ENCODE measurements at regions not wholly inside any gene's neighbourhood (a gene's known extent, or its start where the extent isn't known, plus 50 kb on each side); places are given as distances from the start of the nearest gene placed in this dataset.

DNA sequence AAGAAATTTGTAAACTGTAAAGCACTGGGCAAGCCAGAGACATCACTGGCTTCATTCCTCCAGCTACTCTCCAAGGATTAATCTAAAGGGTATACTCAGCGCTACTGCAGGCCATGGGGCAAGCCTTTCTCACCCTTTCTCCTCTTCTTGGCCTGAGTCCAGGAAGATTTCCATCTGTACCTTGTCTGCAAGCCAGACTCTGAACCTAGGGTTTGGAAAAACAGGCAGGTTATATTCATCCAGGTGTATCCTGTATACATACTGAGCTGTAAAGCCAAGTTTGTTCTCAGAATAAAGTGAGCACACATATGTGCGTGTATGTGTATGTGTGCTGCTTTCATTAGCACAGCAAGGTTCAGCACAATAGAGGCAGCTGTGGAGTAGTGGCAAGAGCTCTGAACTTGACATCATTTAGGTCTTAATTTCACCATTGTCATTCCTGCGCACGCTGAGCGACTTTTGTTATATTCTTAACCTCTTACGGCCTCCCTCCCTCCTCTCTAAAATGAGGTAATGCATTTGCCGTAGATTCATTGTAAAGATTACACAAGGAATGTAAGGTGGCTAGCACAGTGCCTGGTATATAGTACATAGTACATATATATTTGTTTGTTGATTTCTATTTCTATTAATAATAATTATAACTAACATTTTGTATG is 128.1 kb upstream of the JUN start:
- no peak for DNase-seq (ENCODE audit: low read depth)

DNA sequence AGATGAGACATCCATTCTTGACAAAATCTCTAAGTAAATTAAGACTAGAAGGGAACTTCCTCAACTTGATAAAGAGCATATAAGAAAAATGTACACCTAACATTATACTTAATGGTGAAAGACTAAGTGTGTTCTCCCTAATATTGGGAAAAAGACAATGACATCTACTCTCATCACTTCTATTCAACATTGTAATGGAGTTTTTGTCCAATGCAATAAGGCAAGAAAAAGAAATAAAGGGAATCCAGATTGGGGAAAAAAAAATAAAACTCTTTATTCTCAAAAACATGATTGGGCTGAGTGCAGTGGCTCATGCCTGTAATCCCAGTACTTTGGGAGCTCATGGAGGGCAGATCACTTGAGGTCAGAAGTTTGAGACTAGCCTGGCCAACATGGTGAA is 131.1 kb upstream of the JUN start:
- no peak for DNase-seq (ENCODE audit: low read depth)

DNA sequence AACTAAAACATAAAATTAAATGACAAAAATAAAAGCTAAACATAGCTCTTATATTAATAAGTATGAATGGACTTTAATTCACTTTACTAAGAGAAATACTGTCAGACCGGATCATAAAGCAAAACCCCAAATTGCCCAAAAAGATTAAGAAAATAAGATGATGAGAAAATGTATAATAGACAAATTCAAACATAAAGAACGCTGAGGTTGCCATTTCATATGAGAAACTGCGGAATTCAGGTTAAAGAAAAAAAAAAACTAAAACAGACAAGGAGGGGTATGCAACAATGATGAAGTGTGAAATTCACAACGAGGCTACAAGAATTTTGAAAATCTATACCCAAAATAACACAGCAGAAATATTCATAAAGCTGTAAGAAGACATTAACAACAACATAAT is 133.6 kb upstream of the JUN start:
- DNase-seq (ENCODE audit: low read depth): no peak

DNA sequence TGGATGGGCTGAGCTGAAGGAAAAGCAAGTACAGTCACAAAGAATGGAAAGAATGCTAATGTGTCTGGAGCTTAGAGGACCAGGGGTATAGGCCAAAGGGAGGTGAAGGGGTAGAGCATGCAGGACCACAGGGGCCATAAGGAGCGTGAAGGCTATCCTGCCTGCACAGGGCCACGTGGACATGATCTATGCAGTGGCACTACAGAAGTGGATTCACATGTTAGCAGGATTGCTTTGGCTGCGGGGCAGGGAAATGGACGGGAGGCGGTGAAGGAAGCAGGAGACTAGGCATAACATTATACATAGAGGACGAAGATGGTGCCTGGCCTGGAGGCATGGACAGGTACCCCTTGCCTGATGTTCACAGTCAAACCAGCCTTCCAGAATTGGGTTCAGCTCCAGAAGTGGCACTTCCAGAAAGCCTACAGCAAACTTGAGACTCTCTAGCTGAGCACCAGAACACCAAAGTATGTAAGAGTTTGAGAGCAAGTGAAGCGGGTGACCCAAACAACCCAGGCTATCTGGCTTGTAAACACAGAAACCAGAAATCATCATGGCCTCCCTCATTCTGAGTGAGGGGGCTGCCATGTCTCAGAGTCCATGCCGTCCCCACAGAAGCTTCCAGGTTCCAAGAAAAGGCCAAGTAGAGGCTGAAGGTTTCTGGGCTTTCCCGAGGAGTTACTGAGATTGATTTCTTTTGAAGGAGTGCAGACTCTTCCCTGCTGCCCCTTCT is 135.5 kb upstream of the JUN start:
- DNase-seq (ENCODE audit: low read depth): no peak

DNA sequence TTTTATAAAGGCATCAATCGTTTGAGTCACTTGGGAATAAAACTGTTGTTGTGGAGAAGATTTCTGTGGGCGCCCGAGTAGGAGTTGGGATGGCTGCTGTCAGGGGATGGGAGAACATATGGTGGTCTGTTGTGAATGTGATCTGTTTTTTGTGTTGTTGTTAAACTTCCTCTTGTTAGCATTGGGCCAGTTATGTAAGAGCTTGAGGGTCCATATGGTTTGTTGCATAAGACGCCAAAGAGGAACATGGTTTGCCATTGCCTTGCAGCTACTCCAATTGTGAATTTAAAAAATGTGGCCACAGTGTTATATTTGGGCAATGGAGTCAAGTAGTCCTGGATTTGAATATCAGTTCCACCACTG is 136.1 kb upstream of the JUN start:
- no peak for DNase-seq (ENCODE audit: low read depth)

DNA sequence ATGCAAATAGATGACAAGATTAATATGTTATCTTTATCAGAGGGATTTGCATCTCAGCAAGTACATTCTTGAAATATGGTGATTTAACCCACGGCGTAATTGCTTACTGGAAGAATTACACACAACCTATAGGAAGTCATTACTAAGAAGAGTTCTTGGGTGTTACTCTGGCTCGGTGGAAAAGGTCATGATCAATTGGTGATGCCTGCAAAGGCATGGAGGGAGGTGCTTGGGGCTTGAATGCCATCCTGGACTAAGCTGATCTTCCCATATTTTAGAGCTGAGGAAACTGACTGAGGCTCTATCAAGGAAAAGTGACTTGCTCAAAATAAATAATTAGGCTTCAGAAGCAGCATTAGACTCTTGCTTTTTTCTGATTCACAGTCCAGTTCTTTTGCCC is 137.5 kb upstream of the JUN start:
- DNase-seq (ENCODE audit: low read depth): no peak

DNA sequence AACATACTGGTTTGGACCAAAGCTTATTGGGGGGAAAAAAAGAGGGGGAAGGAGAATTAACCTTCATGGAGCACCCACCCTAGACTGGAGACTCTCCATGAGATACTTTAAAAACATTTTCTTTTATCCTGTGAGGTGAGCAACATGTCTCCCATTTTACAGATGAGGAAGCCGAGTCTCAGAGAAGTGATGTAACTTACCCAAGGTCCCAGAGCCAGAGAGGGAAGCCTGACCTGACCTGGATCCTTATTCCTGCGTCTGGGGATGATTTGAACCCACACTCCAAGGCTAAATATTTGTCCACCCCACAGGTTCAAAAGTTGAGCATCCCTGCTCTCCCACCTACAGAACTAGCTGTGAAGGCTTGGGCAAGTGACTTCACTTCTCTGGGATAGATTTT is 137.9 kb upstream of the JUN start:
- DNase-seq (ENCODE audit: low read depth): no peak

DNA sequence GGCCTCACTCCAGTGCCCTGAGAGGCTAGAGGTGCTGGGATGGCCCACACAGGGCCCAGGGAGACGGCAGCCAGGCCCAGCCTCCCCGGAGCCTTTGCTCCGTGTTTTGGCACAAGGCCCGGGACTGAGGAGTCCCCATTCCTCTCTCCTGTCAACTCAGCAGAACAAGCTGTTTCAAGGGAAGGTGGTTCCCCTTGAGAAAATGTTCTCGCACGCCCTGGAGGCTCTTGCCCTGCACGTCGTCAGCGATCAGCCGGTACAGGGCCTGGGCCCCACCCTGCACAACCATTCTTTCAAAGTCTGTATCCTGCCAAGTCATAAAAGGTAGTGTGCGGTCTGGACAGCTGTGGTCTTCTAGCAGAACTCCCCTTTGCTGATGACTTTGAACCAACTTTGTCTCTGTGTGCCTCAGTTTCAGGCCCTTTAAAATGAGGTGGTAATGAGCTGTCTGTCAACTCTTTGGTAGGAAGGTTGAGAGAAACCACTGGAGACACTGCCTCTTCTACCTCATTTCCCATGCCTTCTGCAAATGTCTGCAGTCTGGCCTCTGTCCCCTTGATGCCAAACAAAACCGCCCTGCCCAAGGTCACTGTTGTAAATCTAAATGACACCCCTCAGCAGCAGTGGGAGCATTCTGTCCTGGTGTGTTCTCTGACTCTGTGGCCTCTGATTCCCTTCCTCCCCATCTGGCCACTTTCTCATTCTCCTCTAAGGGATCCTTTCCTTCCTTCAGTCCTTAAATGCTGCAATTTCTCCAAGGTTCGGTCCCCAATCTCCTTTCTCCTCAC is 138.6 kb upstream of the JUN start:
- peak; percentile 7 for DNase-seq (ENCODE audit: low read depth)

DNA sequence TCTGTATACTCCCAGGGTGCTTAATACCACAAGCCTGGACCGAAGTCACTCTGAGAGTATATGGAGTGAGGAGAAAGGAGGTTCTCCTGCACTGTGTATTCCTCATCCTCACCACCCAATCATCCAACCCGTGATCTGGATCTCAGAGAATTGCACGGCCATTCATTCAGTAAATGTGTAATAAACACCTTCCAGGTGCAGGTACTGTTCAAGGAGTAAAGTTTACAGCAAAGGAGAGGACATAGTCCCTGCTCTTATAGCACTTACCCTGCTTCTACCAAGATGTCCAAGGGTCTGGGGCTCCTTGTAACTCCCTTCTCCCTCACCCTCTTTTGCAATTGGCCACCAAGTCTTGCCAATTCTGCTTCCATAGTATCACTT is 139.2 kb upstream of the JUN start:
- no peak for DNase-seq (ENCODE audit: low read depth)

DNA sequence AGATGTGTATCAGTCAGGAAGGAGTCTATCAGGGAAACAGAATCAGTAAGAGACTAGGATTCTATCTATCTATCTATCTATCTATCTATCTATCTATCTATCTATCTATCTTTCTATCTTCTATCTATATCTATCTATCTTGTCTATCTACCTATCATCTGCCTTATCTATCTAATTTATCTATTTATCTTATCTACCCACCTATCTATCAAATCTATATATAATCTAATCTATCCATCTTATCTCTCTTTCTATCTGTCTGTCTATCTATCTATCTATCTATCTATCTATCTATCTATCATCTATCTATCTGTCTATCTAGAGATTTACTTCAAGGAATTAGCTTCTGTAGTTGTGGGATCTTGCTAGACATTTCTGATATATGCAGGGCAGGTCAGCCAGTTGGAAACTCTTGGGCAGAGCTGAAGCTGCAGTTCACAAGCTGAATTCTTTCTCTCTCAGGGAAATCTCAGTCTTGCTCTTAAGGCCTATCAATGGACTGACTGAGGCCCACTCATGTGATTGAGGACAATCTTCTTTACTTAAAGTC is 140.2 kb upstream of the JUN start:
- DNase-seq (ENCODE audit: low read depth): no peak

DNA sequence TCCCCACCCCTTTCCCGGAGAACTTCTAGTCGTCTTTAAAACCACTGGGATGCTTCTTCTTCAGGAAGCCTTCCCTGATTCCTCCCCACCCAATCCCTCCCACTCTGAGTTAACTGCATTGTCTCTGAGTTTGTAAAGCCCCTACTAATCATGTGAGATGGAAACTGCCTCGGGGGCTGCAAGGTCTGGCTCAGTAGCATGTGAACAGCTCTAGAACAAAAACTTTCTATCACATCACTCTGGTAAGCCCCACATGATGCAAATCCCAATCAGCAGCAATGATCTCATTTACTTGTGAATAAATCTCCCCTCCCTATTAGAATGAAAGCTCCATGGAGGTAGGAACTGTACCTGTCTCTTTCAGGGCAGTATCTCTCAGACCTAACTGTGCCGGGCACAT is 141.0 kb upstream of the JUN start:
- DNase-seq (ENCODE audit: low read depth): no peak

DNA sequence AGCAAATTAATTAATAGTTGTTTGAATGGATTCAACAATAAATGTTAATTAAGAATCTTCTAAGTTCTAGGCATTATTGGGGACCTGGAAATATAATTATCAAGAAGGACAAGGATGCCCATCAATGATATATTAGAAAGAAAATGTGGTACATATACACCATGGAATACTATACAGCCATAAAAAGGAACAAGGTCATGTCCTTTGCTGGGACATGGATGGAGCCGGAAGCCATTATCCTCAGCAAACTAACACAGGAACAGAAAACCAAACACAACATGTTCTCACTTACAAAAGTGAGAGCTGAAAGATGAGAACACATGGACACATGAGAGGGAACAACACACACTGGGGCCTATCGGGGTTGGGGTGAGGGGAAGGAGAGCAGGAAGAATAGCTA is 141.4 kb upstream of the JUN start:
- no peak for DNase-seq (ENCODE audit: low read depth)

DNA sequence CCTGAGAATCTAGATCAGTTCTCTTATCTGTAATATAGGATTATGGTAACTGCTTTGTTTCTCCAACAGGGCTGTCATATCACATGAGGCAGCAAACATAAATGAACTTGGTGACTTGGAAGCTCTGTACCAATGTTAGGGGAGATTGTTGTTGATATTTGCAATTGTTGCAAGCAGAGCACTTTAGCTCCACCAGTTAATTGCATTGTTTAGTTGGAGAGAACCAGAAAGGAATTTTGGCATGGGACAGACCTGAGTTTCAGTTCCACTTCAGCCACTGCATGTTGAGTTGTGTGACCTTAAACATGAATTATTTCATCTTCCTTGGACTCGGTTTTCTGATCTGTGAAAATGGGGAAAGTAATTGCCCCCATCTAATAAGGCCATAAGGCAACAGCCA is 142.3 kb upstream of the JUN start:
- no peak for DNase-seq (ENCODE audit: low read depth)

DNA sequence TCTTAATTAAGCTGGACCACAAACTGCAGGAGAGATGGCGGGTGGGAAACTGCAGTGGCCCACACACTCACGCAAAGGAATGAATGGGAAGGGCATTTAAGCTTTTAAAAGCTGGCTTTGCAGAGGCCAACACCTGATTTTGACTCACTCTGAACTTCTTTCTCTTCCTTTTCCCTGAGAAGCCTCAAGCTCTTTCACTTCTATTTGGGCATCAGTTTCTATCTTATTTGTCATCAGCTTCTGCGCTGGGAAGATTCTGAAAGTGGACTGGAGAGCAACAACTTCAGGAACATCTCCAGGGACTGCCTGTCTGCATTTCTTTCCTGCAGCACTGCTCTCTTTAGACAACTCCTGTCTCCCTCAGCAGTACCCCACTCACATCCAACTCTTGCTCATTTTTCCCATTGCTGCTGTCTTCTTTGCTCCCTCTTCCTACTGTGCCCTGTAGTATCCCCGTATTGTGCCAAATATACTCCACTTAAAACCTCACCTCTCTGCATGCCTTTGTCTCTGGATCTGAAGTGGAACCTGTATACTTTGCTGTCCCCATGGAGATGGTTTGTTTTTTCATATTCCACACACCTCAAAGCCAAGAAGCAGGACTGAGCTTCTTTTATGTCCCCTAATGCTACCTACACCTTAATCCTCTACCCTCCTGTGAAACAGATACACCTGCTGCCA is 143.3 kb upstream of the JUN start:
- DNase-seq (ENCODE audit: low read depth): no peak

DNA sequence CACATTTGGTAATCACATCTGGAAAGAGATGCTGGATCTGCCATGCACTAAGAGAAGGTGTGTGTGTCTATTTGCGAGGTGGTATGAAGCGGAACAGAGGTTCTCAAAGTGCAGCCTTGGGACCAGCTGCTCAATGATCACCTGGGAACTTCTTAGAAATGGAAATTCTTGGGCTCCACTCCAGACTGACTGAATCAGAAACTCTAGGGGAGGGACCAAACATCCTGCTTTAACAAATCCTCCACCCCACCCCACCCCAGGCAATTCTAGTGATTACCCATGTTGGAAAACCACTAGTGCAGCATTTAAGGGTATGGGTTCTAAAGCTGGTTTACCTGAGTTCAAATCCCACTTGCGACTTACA is 143.9 kb upstream of the JUN start:
- no peak for DNase-seq (ENCODE audit: low read depth)

DNA sequence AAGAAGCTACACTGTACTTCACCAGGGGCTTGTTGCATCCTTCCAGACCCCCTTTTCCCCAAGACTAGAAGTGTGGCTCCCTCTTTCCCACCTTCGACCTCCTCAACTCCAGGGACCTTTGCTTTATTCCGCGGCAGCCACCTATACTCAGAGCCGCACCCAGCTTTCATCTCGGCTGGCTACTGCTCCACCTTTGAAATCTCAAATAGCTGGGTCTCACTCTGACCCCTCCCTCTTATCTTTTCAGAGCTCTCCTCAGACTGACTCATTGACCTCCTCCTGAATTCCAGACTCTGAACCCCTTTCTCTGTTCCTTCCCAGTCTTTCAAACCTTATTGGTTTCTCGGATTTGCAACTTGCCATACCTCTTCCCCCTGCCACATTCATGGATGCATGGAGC is 144.7 kb upstream of the JUN start:
- DNase-seq (ENCODE audit: low read depth): no peak

DNA sequence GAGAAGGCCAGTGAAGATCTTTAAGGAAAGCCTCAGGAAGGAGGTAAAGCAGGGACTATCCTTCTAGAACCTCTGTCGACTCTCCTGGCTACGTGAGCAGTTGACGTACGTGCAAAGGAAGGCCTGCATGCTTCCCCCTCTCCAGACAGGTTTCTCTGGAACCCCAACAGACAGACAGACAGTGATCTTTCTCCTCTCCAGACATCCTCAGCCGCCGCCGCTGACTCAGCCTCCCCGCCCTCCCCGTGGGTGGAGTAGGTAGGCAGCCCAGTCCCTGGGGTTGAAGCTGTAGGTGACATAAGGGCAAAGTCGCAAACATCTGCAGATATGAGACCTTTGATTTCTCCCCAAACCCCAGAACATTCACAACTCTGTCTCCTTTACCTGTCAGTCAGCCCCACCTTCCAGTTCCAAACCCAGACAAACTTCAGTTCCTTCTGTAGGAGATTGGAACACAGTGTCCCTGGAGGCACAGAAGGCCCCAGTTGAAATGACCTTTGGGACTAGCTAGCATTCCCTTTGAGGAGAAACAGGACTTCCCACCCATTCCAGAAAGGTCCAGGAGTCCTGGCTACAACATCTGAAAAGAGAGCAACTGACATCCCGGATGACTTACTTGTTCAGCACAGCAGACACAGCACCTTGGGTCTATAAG is 146.0 kb upstream of the JUN start:
- no peak for DNase-seq (ENCODE audit: low read depth)

DNA sequence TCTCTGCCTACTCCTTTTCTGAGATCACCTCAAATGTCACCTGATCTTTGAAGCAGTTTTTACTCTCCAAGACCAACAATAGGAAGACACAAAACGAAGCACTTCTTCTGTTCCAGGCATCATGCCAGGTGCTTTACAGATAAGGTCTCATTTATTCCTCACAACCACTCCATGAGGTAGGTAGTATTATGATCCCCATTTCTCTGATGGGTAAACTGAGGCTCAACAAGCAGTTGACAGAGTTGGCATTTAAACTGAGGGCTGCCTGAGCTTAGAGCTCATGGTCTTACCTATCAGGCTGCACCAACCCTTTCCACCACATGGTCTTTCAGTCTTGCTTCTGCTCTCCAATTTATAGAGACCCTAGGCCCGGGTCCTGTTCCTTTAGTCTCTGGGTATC is 147.2 kb upstream of the JUN start:
- DNase-seq (ENCODE audit: low read depth): no peak

DNA sequence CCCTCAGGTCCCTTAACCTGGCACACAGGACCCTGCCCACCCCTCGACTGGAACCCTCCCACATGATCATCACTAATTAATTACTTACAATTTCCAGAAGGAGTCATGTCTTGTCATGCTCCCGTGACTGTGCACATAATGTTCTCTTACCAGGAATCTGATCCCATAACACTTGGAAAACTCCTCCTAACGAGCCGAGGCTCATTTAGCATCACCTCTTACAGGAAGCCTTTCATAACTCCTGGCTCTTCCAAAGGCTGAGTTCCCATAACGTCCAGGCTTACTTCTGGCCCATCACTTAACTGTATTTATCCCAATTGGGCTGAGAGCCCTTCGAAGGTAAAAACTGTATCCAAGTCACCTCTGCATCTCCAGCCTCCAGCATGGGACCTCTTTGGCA is 147.9 kb upstream of the JUN start:
- DNase-seq (ENCODE audit: low read depth): no peak

DNA sequence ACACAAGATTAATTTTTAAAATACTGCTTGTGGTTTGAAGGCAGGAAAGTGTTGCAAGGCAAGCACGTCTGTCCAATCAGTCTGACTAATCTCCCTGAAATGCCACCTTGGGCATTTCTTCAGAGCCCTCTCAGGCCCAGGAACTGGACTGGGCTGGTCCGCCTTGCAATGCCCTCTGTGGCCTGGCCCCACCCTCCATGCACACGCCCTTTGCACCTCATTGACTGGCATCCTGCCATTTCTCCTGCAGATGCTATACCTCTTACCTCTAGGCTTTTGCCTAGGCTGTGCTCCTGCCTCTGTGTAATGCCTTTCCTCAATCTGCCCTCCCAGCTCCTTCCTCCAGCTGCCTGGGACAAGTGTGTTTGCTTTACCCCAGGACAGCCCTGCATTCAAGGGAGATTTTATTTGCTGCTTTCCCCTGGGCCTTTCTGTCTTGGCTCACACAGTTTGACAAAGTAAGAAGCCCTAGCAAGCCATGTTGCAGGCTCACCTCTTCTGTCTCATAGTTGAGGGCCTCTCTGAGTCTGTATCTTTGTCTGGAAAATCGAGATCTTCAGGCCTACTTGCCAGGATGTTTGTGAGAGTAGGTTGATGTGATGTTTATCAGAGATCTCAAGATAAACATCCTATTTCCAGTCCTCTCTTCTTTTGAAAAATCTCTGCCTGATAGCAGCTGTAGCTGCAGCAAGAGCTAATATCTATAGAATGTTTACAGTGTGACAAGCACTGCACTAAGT is 149.2 kb upstream of the JUN start:
- no peak for DNase-seq (ENCODE audit: low read depth)

DNA sequence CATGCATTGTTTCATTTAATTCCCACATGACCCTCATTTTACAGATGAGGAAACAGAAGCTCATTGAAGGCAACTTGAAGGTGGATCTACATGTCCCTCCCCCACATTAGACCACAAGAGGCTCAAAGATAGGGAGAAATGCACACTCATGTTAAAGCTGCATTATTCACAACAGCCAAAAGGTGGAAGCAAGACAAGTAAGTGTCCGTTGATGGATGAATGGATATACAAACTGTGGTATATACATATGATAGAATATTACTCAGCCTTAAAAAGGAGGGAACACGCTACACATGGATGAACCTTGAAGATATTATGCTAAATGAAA is 149.7 kb upstream of the JUN start:
- no peak for DNase-seq (ENCODE audit: low read depth)

DNA sequence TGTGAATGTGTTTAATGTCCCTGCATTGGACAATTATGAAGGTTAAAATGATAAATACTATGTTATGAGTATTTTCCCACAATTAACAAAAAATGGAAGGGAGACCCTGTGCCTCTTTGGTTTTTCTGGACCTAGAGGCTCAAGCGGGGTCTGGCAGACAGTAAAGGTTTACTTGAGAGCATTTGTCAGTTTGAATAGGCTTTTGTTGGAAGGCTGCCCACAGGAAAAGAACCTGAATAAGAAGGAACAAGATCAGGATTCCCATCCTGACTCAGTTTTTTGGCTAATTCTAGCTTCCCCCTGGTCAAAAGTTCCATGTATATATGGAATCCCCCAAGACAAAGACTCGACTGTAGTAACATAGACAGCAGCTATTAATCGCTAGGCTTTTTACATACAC is 150.9 kb upstream of the JUN start:
- DNase-seq (ENCODE audit: low read depth): no peak

Data from stimulated activated CD8-positive, alpha-beta memory T cell treated with anti-CD3 and anti-CD28 coated beads, Interleukin-15, amount 100 ng/mL, for 1 hour (primary cell).